GM18520 (cell line): ENCODE measurements at regions not wholly inside any gene's neighbourhood (a gene's known extent, or its start where the extent isn't known, plus 50 kb on each side); places are given as distances from the start of the nearest gene placed in this dataset.
A peak's percentile ranks its signal among the peaks of the same experiment; 100 is the strongest.

Experiments
- ATAC-seq: cut with Tn5 transposase; IDR thresholded peaks from one replicate; pipeline ENCODE4 v1.9.1; 2021; ENCODE audit not compliant: unreplicated experiment

- no peak for ATAC-seq
Observed at GRCh38 chr2:155431004-155431507, 732.6 kb downstream of the KCNJ3 start.

- no peak for ATAC-seq
Observed at GRCh38 chr2:155427470-155427869, 729.0 kb downstream of the KCNJ3 start.

DNA sequence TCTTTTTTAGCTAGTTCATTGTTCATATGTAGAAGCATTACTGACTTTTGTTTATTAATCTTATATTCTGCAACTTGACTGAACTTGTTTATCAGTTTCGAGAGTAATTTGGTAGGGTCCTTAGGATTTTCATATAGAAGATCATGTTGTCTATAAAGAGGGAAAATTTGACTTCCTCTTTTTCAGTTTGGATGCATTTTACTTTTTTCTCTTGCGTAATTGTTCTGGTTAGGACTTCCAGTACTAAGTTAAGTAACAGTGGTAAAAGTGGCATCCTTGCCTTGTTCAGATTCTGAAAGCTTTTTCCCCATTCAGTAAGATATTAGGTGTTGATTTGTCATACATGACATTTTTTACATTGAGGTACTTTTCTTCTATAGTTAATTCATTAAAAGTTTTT lies 726.0 kb downstream of the KCNJ3 start:
- no peak for ATAC-seq

DNA sequence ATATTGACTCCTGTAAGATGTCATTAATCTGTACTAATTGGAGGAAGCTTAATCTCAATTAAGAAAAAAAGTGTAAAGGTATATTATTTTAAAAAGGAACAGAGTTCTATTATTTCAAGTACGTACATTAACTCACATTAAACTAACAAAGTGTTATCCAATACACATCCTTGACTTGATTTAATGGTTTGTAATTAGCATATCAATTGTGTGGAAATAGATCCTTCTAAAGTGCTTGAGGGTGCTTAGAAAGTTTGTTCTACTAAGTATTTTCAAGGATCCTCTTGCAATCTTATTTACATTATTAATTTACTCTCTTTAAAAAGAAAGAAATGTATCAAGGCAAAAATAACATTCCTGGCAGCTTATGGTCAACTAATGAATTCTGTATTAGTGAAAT lies 720.3 kb downstream of the KCNJ3 start:
- no peak for ATAC-seq

DNA sequence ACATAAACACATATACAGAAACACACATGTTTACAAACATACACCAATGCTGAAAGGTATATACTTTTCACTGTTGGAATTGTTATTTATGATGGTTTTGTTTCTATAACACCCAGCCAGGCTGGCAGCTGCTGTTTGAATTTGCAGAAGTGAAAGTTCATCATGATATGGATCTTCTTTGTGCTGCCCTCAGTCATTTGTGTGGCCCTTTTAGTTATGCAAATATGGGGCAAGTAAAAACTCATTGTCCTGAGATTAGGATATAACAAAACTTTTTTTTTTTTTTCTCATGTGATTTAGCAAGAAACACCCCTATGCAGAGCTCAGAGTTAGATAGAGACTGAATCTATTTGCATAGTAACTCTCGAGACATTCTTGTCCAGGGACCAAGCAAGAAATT lies 714.1 kb downstream of the KCNJ3 start:
- peak; percentile 92 for ATAC-seq

- ATAC-seq, result no peak
Observed at GRCh38 chr2:155404433-155405002, 706.0 kb downstream of the KCNJ3 start.

- no peak for ATAC-seq
Observed at GRCh38 chr2:155393406-155393805, 694.9 kb downstream of the KCNJ3 start.

GRCh38 chr2:155391613-155392130 lies 693.2 kb downstream of the KCNJ3 start:
- no peak for ATAC-seq

GRCh38 chr2:155389224-155389623 lies 690.7 kb downstream of the KCNJ3 start:
- no peak for ATAC-seq

DNA sequence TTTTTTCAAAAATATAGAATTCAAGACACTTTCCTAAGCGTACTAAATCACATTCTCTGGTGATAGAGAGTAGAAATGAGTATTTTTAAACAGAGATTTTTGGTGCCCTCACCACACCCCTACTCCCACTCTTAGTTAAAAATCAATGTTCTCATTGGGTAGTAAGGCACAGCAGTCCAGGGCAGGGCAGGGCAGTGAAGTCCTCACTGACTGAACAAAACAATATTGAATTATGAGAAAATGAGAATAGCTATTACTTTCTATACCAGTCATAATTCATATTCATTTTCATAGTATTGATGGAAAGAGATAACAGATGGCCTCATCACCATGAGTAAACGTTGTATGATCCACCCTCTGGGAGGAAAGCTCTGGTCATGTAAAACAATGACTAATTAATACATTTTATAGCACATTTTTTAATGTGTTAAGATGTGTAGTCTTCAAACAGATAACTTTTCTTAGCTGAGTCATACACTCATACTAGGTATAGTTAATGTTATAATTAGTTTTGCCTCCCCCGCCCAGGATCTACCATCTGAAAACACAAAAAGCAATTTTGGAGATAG lies 686.1 kb downstream of the KCNJ3 start:
- no peak for ATAC-seq

GRCh38 chr2:155382776-155383175 lies 684.3 kb downstream of the KCNJ3 start:
- no peak for ATAC-seq

DNA sequence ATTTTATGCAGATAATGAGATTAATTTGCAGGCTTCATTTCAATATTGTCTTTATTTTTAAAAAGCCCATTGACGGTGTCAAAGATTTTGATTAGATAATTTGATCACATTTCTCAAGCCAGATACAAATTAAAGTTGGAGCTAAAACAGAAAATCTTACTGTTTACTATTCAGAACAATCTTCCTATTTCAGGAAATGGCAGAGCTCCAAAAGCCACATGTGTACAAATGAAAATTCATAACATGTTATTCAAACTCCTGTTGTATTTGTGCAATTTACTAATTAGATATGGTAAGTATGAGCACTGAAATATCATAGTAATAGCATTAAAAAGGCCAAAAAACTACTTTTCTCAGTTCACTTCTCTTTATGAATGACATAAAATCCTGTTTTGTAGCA lies 682.9 kb downstream of the KCNJ3 start:
- ATAC-seq, result no peak

DNA sequence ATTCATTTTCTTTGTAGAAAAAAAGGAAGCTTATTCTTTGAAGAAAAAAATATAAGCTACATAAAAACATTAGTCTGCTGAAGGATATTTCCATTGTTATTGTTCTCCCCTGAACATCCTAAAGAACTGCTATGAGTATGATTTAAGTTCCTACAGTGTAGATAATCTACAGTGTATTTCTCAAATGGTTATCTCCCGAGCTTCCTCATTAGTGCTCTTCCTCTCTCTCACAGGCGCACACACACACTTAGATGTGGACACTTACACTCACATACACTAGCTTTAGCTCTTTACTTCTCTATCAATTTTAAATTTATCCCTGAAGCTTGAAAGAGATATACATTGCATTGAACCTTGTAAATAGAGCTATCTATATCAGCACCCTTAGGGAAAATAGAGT lies 681.0 kb downstream of the KCNJ3 start:
- ATAC-seq, result no peak

GRCh38 chr2:155377931-155378444 lies 679.5 kb downstream of the KCNJ3 start:
- ATAC-seq, result peak; percentile 68

DNA sequence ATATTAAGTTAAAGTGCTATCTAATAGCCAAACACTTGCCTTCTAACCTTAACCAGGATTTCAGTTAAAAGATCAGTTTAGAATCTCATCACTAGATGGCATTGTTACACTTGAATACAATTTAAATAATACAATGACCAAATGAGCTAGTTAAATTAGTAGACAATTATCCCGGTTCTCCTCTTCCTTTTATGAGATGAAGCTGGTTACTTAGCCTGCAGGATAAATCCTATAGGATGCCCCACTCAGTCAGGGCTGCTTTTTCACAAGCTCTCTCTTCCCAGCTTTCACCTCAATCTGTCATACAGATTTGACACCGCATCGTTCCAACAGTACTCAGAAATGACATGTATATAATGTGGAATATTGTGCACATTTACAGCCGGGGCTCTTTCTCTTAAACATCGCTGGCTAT lies 678.8 kb downstream of the KCNJ3 start:
- ATAC-seq, result peak; percentile 32

- no peak for ATAC-seq
Observed at GRCh38 chr2:155372969-155373368, 674.5 kb downstream of the KCNJ3 start.

GRCh38 chr2:155368934-155369333 lies 670.4 kb downstream of the KCNJ3 start:
- no peak for ATAC-seq

- peak; percentile 37 for ATAC-seq
Observed at GRCh38 chr2:155364766-155365165, 666.3 kb downstream of the KCNJ3 start.

DNA sequence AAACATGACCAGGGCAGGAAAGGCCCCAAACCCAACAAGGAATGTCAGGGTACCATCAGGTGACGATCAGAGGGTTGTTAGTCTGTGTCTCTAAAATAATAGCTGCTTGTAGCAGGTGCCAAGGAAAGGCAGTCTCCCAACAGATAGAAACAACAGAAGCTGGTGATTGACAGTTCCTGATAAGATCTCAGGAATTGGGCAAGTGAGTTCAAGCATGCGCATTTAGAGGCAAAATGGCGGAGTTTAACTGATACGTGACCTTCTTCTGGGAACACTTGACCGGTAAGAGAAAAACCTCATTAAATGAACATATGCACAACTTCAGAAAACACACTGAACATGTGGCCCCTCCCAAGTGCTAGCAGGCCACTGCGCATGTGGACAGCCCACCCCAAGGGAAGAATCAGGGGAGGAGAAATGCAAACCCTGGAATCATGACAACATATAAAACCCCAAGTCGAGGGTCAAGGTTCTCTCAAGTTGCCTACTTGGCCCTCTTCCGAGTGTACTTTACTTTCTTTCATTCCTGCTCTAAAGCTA lies 664.9 kb downstream of the KCNJ3 start:
- ATAC-seq, result no peak

DNA sequence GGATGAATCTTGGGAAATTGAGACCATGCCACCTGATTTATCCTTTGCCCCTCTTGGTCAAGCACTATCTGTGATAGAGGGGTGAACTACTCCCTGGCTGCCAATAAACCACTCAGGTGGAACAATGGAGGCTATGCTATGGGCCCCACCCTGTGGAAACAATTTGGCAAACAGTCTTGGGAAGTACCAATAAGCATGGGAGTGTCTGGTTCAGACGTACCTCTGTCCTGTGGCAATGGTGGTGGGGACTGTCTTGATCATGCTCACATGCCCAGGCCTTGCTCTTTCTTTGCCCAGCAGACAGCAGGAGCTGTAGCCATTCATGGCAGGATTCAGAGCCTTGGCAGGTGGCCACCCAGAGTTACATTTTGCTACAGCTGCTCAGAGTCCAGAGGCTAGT lies 658.7 kb downstream of the KCNJ3 start:
- ATAC-seq, result no peak

DNA sequence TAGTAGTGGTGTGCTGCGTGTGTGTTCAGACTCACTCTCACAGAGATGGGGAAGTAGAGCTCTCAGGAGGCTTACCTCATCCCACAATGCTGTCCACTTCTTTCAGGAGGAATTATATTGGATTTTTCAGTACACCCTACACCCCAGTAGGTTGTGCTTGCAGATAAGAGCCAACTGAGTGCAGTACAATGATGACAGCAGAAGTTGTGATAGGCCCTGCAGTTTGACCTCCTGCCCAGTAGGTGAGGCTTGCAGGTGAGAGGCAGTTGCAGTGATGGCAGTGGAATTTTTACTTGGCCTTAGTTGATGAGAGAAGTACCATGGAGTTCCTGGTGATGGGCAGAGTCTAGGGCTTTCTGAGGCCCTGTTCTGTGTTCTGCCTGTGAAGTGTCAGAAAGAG lies 657.8 kb downstream of the KCNJ3 start:
- no peak for ATAC-seq
